Type B pancreatic cell (in vitro differentiated cells): ENCODE measurements at regions not wholly inside any gene's neighbourhood (a gene's known extent, or its start where the extent isn't known, plus 50 kb on each side); places are given as distances from the start of the nearest gene placed in this dataset.

ENCODE experiments used
- DNase-seq: peaks from one replicate; pipeline ENCODE4 v3.0.0; 2021; ENCODE audit warnings: mixed read lengths; ENCODE audit not compliant: unreplicated experiment; ENCODE audit errors: extremely low spot score
- H3K27ac Mint-ChIP-seq: 2 replicates; pipeline ENCODE4 v1.8.0; 2021; ENCODE audit warnings: mild to moderate bottlenecking, mixed read lengths
- H3K27me3 Mint-ChIP-seq: 2 replicates; pipeline ENCODE4 v1.8.0; 2021; ENCODE audit warnings: mixed read lengths
- H3K36me3 Mint-ChIP-seq: 2 replicates; pipeline ENCODE4 v1.8.0; 2021; ENCODE audit warnings: mixed read lengths
- H3K4me1 Mint-ChIP-seq: one replicate; pipeline ENCODE4 v1.8.0; 2021; ENCODE audit warnings: mixed read lengths; ENCODE audit not compliant: unreplicated experiment
- H3K4me3 Mint-ChIP-seq: 2 replicates; pipeline ENCODE4 v1.8.0; 2021; ENCODE audit warnings: mild to moderate bottlenecking, mixed read lengths
- H3K9me3 Mint-ChIP-seq: 2 replicates; pipeline ENCODE4 v1.8.0; 2021; ENCODE audit warnings: mixed read lengths
- TF ChIP-seq, protein P1 (sequence below): fragments of 200-600 bp; sonication (generic); conservative IDR thresholded peaks from 2 replicates; pipeline ENCODE4 v1.5.0; 2021; ENCODE audit warnings: antibody characterized with exemption, mild to moderate bottlenecking

DNA sequence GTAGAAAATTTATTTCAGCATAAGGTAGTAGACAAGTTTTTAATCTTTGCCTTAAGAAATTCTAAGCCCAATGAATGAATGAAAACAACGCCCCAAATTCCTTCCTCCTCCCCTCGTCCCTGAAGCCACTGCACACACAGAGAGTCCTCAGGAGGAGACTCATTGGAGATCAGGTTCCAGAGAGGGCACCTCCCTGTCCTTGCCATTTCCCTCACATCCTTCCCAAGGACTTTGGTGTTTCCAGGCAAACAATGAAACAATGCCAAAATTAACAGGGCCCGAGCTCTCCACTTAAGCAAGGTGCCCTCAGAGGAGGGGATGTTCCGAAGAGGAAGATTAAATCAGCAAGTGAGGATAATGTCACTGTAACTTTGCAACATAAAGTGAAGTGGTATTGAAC, 240.7 kb downstream of the DCDC2C start:
- Mint-ChIP-seq H3K36me3 (no peaks in the 10 kb centered on the region), H3K27ac (no peak overlapping the region), H3K9me3 (peaks cover 6% of the 10 kb centered on the region)

DNA sequence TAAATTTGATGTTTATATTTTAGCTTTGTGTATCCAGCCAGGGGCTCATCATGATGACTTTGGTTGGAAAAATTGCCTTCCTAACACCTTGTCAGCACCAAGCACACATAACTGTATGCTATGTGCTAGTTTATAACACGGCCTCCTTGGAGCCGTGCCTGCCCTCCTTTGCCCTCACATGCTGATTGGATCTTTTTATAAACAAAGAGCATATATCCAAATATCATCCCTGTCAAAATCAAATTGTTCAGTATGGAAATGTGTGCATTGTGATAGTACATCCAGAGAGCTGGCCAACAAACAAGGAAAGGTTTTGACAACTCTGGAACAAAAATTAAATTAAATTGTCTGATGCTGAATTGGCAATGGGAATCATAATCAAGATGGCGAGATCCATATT, 241.5 kb downstream of the DCDC2C start:
- Mint-ChIP-seq H3K9me3 (peaks cover 6% of the 10 kb centered on the region), H3K27me3 (no peaks in the 10 kb centered on the region), H3K36me3 (no peaks in the 10 kb centered on the region), H3K4me1 (no peaks in the 10 kb centered on the region), H3K4me3 (no peak overlapping the region), H3K27ac (no peak overlapping the region)
- no peak for DNase-seq
- TF ChIP-seq, protein P1, sequence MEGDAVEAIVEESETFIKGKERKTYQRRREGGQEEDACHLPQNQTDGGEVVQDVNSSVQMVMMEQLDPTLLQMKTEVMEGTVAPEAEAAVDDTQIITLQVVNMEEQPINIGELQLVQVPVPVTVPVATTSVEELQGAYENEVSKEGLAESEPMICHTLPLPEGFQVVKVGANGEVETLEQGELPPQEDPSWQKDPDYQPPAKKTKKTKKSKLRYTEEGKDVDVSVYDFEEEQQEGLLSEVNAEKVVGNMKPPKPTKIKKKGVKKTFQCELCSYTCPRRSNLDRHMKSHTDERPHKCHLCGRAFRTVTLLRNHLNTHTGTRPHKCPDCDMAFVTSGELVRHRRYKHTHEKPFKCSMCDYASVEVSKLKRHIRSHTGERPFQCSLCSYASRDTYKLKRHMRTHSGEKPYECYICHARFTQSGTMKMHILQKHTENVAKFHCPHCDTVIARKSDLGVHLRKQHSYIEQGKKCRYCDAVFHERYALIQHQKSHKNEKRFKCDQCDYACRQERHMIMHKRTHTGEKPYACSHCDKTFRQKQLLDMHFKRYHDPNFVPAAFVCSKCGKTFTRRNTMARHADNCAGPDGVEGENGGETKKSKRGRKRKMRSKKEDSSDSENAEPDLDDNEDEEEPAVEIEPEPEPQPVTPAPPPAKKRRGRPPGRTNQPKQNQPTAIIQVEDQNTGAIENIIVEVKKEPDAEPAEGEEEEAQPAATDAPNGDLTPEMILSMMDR = no peak

More for the DNA sequence above, 240.7 kb downstream of the DCDC2C start:
- TF ChIP-seq, protein P1 = no peak
- DNase-seq = no peak
- Mint-ChIP-seq H3K4me3 (no peak overlapping the region), H3K27me3 (peaks cover 3% of the 10 kb centered on the region), H3K4me1 (no peaks in the 10 kb centered on the region)

DNA sequence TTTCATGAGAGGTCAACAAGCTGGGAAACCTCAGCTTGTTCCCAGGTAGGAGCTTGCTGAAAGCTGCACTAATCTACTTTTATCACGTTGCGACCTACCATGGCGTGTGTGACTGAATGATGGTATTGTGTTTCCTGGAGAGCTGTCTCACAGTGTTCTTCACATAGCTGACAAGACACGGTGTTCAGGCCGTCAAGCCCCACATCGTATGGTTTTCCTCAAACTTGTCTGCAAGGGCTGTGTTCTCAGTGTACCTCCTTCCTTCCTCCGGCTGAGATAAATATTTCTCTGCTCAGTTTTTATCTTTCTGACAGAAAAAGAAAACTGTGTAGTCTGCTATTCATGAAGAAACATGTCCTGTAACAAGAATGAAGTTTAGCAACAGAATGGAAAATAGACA, 244.8 kb downstream of the DCDC2C start:
- H3K27ac Mint-ChIP-seq = no peak overlapping the region
- H3K36me3 Mint-ChIP-seq = no peaks in the 10 kb centered on the region
- DNase-seq = no peak
- TF ChIP-seq, protein P1 = no peak
- H3K4me1 Mint-ChIP-seq = no peaks in the 10 kb centered on the region
- H3K27me3 Mint-ChIP-seq = no peaks in the 10 kb centered on the region
- H3K9me3 Mint-ChIP-seq = peaks cover 6% of the 10 kb centered on the region
- H3K4me3 Mint-ChIP-seq = no peak overlapping the region

DNA sequence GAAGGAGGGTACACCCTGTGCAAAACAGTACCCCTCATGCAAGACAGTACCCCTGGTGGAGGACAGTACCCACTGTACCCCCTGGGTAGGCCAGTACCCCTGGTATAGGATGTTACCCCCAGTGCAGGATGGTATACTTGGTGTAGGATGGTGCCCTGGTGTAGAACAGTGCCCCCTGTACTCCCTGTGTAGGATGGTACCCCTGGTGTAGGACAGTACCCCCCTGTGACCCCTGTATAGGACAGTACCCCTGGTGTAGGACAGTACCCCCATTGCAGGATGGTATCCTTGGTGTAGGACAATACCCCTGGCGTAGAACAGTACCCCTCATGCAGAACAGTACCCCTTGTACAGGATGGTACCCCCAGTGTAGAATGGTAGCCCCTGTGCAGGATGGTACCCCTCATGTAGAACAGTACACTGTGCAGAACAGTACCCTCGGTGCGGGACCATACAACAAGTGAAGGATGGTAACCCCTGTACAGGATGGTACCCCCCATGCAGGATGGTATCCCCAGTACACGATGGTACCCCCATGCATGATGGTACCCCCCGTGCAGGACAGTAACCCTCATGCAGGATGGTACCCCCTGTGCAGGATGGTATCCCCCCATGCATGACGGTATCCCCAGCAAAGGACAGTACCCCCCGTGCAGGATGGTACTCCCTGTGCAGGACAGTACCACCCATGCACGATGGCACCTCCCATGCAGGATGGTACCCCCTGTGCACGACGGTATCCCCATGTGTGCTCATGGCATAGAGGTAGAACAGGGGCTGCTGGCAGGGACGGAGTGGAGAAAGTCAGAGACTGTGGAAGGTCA, 248.0 kb downstream of the DCDC2C start:
- H3K4me1 Mint-ChIP-seq = peaks cover 8% of the 10 kb centered on the region
- no peak for DNase-seq
- H3K9me3 Mint-ChIP-seq = peaks cover 6% of the 10 kb centered on the region
- no peak overlapping the region for H3K27ac Mint-ChIP-seq
- no peaks in the 10 kb centered on the region for H3K27me3 Mint-ChIP-seq
- H3K4me3 Mint-ChIP-seq = no peak overlapping the region
- no peaks in the 10 kb centered on the region for H3K36me3 Mint-ChIP-seq
- TF ChIP-seq, protein P1 = no peak

DNA sequence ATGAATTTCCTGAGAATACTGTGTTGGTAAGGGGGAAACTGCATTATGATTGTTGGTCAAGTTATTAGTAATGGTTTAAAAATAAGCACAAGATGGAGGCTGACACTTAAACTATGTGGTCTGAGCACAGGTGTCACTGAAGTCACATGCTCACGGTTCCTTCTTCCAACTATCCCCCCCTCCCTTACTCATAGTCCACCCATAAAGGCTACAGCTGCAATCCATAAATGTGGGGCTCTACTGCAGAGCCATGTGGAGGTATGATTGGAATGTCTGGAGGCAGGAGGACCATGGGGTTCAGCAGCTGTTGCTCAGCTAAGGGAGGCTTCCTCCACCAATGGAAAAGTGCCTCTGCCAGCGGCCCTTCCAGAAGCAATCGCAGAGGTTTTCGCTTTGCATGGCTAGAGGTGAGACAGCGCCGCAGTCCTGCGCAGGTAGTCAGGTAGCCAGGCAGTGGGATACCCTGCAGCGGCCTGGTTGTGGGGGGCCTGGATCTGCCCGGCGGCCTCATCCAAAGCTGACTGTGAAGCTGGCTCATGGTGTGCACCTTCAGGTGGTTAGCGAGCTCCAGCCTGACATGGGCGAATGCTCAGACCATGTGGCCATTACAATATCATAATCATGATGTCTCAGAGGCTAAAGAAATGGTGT, 249.6 kb downstream of the DCDC2C start:
- DNase-seq = no peak
- Mint-ChIP-seq H3K27ac (no peak overlapping the region), H3K4me1 (peaks cover 8% of the 10 kb centered on the region), H3K27me3 (no peaks in the 10 kb centered on the region), H3K36me3 (no peaks in the 10 kb centered on the region), H3K9me3 (peaks cover 5% of the 10 kb centered on the region), H3K4me3 (no peak overlapping the region)
- TF ChIP-seq, protein P1 = no peak
